ENCODE measurements at regions not wholly inside any gene's neighbourhood (a gene's known extent, or its start where the extent isn't known, plus 50 kb on each side); places are given as distances from the start of the nearest gene placed in this dataset.

GRCh38 chr13:50158385-50159165, 143.3 kb downstream of the KCNRG start:
- no peak for DNase-seq (ENCODE audit: low spot score in 2 of 2)
- WGBS, 2 donors: 92 to 94% methylated on average over 4 of the region's 4 CpGs
- H3K4me3 ChIP-seq (ENCODE audit: low read depth, poor library complexity, severe bottlenecking): no peak overlapping the region
- no peak for TF ChIP-seq CTCF (IDR thresholded peaks at IDR 0.05)
- TF ChIP-seq POLR2A (IDR thresholded peaks at IDR 0.05): no peak
- intact Hi-C loops (cut with DNase I; ENCODE audit: low total_unique reads): no loop called here

- no peak overlapping the region for H3K4me3 ChIP-seq (ENCODE audit: low read depth, poor library complexity, severe bottlenecking)
- DNase-seq (ENCODE audit: low spot score in 2 of 2): no peak
- no peak for TF ChIP-seq CTCF (IDR thresholded peaks at IDR 0.05)
- no peak for TF ChIP-seq POLR2A (IDR thresholded peaks at IDR 0.05)
- WGBS, 2 donors: 70 to 80% methylated on average over 1 of the region's 1 CpG
- intact Hi-C loops (cut with DNase I; ENCODE audit: low total_unique reads): no loop called here
Observed at GRCh38 chr13:50159607-50160006, 144.4 kb downstream of the KCNRG start.

- WGBS, 2 donors: 61 to 70% methylated on average over 2 of the region's 2 CpGs
- intact Hi-C loops (cut with DNase I; ENCODE audit: low total_unique reads): no loop called here
- TF ChIP-seq POLR2A (IDR thresholded peaks at IDR 0.05) (no peak), CTCF (IDR thresholded peaks at IDR 0.05) (no peak)
Observed at GRCh38 chr13:50161052-50161451, 145.8 kb downstream of the KCNRG start.

GRCh38 chr13:50162001-50162400, 146.8 kb downstream of the KCNRG start:
- DNase-seq (ENCODE audit: low spot score in 2 of 2): no peak
- H3K4me3 ChIP-seq (ENCODE audit: low read depth, poor library complexity, severe bottlenecking): no peak overlapping the region
- 81 to 85% methylated on average over 4 of the region's 4 CpGs for WGBS, 2 donors
- no peak for TF ChIP-seq POLR2A (IDR thresholded peaks at IDR 0.05)
- TF ChIP-seq CTCF (IDR thresholded peaks at IDR 0.05): no peak
- intact Hi-C loops (cut with DNase I; ENCODE audit: low total_unique reads): no loop called here

More at GRCh38 chr13:50161052-50161451, 145.8 kb downstream of the KCNRG start:
- no peak for DNase-seq (ENCODE audit: low spot score in 2 of 2)
- H3K4me3 ChIP-seq (ENCODE audit: low read depth, poor library complexity, severe bottlenecking): no peak overlapping the region

- DNase-seq (ENCODE audit: low spot score in 2 of 2): no peak
- TF ChIP-seq POLR2A (IDR thresholded peaks at IDR 0.05): no peak
- no peak for TF ChIP-seq CTCF (IDR thresholded peaks at IDR 0.05)
- WGBS, 2 donors: 58 to 71% methylated on average over 2 of the region's 2 CpGs
- intact Hi-C loops (cut with DNase I; ENCODE audit: low total_unique reads): no loop called here
- no peak overlapping the region for H3K4me3 ChIP-seq (ENCODE audit: low read depth, poor library complexity, severe bottlenecking)
Observed at GRCh38 chr13:50162567-50162966, 147.3 kb downstream of the KCNRG start.

Data from lower leg skin (tissue), 4 donors.